GM23248 (cell line): ENCODE measurements at regions not wholly inside any gene's neighbourhood (a gene's known extent, or its start where the extent isn't known, plus 50 kb on each side); places are given as distances from the start of the nearest gene placed in this dataset.

Experiments used
- EZH2 ChIP-seq: fragments of 200-600 bp; sonication (generic); IDR thresholded peaks from 2 replicates; pipeline ENCODE4 v1.6.1; 2018; ENCODE audit warnings: antibody characterized with exemption, mild to moderate bottlenecking; ENCODE audit not compliant: insufficient read depth, poor library complexity, severe bottlenecking
- EZH2phosphoT487 ChIP-seq: fragments of 200-600 bp; sonication (generic); IDR thresholded peaks from 2 replicates; pipeline ENCODE4 v1.6.1; 2018; ENCODE audit warnings: antibody characterized with exemption, moderate library complexity, mild to moderate bottlenecking, low read depth; ENCODE audit not compliant: insufficient read depth

DNA sequence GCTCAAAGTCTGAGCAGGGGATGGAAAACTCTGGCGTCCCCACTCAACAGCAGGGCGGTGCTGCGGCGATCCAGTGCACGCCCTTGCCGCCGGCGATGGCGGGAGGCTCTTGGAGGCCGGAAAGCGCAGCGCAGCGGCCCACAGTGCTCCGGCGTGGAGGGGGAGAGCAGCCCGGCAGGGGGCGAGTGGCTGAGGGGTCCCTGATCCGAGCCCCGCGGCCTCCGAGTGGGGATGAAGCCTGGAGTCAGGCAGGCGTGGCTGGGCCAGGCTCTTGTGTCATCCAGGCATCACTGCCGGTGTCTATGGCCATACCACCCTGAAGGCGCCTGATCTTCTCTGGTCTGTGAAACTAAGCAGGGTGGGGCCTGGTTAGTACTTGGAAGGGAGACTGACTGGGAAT, 183.1 kb downstream of the ALG10 start:
- TF ChIP-seq EZH2 (no peak), EZH2phosphoT487 (no peak)
